GM19463 (cell line): ENCODE measurements at regions not wholly inside any gene's neighbourhood (a gene's known extent, or its start where the extent isn't known, plus 50 kb on each side); places are given as distances from the start of the nearest gene placed in this dataset.

Source experiments
- ATAC-seq: cut with Tn5 transposase; IDR thresholded peaks from one replicate; pipeline ENCODE4 v1.9.1; 2021; ENCODE audit warnings: mild to moderate bottlenecking, moderate library complexity; ENCODE audit not compliant: unreplicated experiment

DNA sequence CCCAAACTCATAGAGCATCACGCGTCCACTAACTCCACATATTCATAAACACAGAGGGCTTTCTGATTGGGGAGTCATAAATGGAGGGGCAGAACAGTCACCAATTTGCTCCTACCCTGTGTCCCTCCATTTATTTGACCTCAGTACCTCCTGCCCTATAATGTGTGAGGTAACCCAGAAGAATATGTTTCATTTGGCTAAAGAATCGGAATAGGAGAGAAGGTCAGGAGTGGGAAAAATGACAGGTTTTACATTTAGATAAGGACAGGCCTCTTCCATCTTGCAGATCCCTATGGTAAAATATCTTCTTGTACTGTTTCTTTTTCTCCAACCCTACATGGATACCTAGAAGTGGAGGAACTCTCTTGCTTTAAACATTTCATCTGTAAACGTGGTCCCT, 578.0 kb downstream of the TUSC7 start:
- ATAC-seq = no peak

DNA sequence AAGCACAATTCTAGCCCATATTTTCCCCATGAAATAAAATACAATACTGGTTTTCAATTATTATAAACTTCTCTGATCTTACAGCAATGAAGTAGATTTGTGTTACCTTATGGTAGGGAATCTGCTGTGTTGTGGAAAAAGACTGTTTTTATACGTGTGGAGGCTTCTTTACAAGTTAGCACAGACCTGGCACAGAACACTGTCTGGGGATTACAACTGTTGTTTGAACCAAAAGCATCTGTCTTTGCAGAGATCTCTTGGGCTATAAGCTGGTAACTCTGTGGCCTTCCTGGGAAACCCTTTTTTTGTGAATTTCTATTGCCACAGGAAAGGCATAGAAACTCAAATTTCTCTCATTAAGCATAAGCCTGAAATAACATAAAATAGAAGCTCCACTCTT, 581.9 kb downstream of the TUSC7 start:
- no peak for ATAC-seq

DNA sequence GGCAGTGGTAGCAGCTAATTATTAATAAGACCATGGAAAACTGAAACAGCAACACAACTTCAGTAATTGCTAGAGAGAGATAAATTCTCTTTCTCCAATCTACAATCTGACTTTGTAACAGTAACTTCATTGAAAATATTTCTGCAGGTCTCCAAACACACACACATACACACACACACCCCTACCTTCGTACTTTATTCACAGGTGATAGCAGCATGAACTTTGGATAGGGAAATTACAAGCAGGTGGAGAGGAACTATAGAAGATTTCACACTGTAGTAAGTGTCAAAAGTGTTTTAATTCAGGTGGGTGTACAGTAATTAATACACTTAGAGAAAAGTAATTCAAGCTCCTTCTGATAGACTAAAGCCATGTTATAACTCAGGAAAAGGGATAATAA, 587.5 kb downstream of the TUSC7 start:
- no peak for ATAC-seq

DNA sequence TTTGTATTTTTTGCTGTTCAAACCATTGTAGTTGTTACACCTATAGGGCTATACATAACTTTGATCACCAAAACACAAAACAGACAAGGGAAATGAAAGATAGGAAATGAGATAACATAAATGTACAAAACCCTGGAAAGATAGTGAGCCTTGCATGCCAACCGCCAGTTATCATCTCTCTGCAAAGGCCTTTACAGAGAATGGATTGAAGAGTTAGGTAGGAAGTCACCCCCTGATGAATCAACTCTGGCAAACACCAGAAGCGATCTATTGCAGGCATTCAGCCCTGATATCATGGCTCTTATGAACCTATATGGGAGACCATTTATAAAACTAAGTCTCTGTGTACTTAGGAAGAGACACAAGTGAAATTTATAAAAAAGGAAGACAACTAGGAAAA, 588.0 kb downstream of the TUSC7 start:
- no peak for ATAC-seq

DNA sequence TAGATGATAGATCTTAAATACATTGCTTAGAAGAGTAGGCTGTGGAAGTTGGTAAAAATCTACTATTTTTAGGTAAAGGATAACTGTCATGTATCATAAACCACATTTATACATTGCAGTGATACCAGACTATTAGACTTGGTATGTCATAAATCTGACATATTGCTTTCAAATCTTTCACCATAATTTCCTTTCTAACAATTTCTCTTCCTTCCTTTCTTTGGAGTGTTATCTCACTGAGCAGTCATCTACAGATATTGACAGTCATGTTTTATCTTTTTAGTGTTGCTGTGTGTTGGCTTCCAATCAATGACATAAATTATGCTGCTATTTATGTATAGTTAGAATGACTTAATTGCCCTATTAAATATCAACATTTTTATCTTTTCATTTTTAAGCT, 588.7 kb downstream of the TUSC7 start:
- ATAC-seq = no peak

GRCh38 chr3:117302428-117302827, 592.8 kb downstream of the TUSC7 start:
- ATAC-seq = no peak

DNA sequence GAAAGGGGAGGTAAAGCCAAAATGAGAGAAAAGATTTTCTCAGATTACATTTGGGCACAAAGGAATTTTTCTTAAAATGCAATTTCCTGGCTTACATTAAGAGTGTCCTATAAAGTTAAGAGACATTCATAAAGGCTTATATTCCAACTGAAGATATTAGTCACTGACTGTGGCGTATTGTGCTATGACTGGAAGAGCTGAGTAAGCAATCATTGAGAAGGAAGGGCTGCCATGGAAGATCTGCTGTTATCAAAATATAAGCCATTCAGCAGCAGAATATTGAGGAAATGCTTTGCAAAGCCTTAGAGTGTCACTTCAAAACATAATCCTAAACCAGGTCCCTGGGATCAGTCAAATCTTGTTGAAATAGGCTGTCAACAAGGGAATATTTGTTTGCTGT, 593.9 kb downstream of the TUSC7 start:
- ATAC-seq = no peak

DNA sequence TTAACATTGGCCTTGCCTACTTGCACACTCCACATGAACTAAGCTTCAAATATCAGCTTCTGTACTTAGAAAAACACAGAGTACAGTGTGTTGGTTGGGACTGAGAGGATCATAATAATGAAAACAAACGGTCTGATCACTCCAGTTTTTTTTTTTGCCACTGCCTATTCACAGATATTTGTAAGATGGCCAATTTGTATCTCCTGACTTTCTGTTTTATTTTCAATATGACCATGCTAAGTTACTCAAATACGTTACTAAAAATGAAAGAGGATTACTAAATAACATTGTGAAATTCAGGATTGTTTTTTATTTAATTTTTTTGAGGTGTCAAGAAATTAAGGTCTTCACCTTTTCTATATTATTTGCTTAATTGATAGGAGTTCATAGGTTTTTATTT, 595.1 kb downstream of the TUSC7 start:
- no peak for ATAC-seq

- ATAC-seq = no peak
Observed at GRCh38 chr3:117305681-117306080, 596.1 kb downstream of the TUSC7 start.

DNA sequence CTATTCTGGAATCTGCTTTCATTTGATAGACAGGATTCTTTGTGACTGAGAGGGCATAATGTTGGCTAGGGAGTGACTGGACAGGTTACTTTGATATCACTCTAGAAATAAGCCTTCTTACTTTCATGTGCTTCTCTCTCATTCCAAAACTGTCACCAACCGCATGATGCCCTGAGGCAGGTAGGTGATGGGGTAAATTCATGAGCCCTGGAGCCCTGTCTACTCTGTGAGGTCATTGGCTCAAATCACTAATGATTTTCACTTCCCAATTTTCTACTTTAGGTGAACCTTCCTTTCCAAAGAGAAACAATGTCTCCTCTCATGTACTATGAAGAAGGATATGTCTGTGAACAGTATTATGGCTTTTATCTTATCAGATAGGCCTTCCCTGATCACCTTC, 596.7 kb downstream of the TUSC7 start:
- peak; percentile 78 for ATAC-seq

DNA sequence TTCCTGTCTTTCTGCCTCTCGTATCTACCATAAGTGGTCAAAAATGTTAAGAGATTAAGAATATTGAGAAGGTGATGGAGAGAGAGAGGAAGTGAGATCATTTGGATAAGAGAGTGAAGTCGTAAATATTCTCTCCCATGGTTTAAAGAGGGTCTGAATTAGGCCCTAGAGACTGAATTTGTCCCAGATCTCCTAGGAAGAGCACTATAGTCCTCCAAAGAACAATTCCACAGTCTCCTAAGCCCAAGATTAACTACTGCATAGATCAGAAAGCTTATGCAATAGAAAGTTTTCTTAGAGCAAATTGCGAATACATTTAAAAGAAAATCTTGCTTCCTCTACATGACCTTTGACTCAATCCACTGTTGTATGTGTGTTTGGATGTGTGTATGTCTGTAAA, 598.8 kb downstream of the TUSC7 start:
- ATAC-seq = no peak

DNA sequence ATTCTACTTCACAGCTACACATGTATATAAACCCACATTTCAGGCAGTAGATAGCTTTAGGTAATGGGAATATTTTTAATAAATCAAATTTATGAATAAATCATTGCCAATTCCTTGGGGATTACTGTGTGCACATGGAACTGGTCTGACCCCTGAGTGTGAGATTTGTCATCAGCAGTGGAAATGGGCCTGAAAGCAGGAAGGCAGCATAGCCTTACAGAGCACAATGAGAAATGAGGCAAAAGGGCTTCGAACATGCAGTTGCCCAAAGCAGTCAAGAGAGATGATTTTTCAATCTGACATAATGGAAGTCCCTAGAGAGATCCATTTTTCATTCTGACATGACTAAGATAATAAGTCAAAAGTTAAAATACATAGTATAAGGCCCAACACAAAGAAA, 599.2 kb downstream of the TUSC7 start:
- ATAC-seq = no peak

- ATAC-seq = no peak
Observed at GRCh38 chr3:117310536-117310935, 601.0 kb downstream of the TUSC7 start.

DNA sequence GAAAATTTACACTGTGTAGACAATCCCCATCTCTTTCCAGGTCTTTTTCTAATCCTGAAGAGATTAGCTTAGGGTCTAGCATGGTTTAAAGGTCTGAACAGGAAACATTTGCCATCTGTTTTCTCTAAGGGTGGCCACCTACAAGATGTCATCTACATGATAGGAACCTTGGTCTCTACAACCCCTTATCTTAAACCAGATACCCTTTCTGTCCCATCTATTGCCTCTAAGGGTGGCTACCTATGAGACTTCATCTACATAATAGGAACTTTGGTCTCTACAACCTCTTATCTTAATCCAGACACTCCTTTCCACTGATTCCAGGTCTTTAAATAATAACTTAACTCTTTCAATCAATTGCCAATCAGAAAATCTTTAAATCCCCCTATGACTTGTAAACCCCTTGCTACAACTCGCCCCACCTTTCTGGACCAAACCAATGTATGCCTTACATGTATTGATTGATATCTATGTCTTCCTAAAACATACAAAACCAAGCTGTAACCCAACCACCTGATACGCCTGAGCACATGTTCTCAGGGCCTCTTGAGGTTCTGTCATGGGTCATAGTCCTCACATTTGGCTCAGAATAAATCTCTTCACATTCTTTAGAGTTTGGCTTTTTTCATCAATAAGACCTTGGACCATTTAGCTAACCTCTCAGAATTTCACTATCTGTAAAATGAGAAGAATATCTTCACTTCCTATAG, 605.0 kb downstream of the TUSC7 start:
- no peak for ATAC-seq

GRCh38 chr3:117322866-117323265, 613.3 kb downstream of the TUSC7 start:
- ATAC-seq = no peak

- ATAC-seq = no peak
Observed at GRCh38 chr3:117346901-117347300, 637.3 kb downstream of the TUSC7 start.

GRCh38 chr3:117348884-117349283, 639.3 kb downstream of the TUSC7 start:
- ATAC-seq = no peak

- no peak for ATAC-seq
Observed at GRCh38 chr3:117349566-117349965, 640.0 kb downstream of the TUSC7 start.

DNA sequence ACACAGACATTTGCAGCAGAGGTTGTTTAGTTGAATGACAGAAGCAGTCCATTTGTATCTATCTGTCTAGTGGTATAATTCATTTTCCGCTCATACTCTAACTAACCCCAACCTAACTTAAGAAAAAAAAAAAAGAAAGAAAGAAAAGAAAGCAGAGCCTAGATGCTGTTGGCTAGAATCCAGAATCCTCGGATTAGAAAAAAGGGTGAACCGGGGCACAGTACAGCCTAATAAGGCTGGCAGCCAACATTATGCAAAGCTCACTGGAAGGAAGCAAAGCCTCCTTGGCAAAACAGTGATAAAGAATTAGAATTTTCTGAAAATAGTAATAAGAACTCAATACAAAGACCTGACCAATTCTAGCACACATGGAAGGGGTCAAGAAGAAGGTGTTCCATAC, 640.8 kb downstream of the TUSC7 start:
- no peak for ATAC-seq

- ATAC-seq = peak; percentile 75
Observed at GRCh38 chr3:117355566-117355965, 646.0 kb downstream of the TUSC7 start.

DNA sequence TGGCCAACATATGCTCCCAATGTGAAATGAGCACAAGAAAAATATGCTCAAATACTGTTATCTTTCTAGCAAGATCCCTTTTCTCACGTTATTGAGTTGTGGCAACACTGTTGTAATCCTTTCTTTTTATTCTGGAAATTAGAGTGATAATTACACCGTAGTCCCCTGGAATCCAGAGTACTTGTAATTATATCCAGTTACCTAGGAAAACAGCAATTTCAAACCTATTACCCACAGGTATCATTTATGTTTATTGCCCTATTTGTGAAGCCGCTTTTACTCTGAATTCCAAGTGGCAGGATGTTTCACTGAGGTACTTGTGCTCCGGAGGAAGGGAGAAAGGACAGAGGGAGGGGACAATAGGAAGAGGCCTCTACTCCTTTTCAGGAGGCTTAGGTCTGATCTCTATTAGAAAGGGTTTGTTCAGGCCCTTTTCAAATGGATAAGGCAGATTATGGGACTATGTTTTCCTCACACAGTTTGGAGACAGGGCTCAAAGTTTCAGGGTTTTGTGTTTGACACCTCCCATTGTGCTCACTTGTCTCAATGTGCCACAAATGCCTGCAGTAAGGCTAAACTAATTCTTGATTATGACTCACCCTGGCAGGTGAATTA, 646.6 kb downstream of the TUSC7 start:
- no peak for ATAC-seq

DNA sequence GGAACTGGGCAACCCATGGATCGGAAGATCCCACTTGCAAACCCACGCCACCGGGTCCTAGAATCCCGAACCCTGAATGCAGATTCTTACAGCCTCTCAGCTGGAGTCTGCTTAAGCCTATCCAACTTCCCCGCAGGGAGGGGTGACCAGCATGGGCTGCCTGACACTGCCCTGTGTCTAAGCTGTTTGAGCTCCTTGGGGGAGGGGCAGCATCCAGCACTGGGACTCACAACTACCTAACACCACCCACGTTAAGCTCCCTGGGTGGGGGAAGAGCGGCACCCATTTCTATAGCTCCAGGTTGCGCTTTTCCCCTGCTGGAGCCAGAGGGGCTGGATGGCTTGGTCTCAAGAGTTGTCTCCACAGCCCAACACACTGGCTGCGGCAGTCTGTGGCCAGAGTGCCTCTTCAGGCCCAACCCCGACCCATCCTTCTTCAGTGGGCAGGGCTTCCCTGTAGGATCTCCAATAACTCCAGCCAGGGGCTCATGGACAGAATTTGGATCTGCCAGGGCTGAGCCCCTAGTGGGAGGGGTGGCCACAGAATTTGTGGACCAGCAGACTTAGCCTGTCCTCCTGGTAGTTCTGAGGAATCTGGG, 649.2 kb downstream of the TUSC7 start:
- no peak for ATAC-seq

DNA sequence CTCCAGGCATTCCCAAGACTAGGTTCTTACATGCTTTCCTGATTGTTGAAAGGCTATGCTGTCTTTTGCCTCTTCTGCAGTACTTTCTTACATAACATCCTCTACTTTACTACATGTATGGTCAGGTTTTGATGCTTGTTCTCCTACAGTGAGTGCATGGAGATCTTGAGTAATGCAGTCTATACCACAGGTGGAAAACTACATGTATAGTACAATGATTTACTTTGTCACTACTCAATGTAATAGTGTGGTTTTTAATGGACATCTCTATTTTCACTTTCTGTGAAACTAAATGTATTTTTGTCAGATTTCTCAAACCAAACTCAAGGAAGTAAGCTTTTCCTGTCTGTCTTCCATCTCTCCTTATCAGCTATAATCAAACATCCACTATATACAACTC, 657.0 kb downstream of the TUSC7 start:
- peak; percentile 74 for ATAC-seq
